GM12878 (cell line): ENCODE measurements at regions not wholly inside any gene's neighbourhood (a gene's known extent, or its start where the extent isn't known, plus 50 kb on each side); places are given as distances from the start of the nearest gene placed in this dataset.

ENCODE experiments used
- ATAC-seq: fragments of 200-7000 bp; cut with Tn5 transposase; 3 replicates; pipeline ENCODE4 v1.9.1; 2020; ENCODE audit warnings: mild to moderate bottlenecking, moderate library complexity
- BruUV-seq: library from RNA; stranded (reverse); fragments of 400-500 nt; replicated peaks from 2 replicates; lab custom pipeline; 2021; lab: Mats Ljungman, UMichigan
- CTCF ChIA-PET: fragments of 300-600 bp; sonication (Branson Sonifier 250); formaldehyde crosslinking; extraction: SDS; loops from one replicate; lab custom pipeline; 2021; ENCODE audit warnings: inconsistent platforms; lab: Yijun Ruan, JAX
- POLR2A ChIA-PET: fragments of 350-600 bp; formaldehyde crosslinking; extraction: SDS; loops from one replicate; lab custom pipeline; 2021; ENCODE audit warnings: inconsistent platforms; lab: Charles Lee
- RAD21 ChIA-PET: fragments of 300-600 bp; sonication (Branson Sonifier 250); formaldehyde crosslinking; loops from one replicate; lab custom pipeline; 2023; ENCODE audit warnings: antibody characterized with exemption; ENCODE audit not compliant: unreplicated experiment; lab: Charles Lee
- SMC1A ChIA-PET: fragments of 300-600 bp; sonication (Branson Sonifier 250); formaldehyde crosslinking; loops from one replicate; lab custom pipeline; 2023; ENCODE audit not compliant: unreplicated experiment, uncharacterized antibody; lab: Charles Lee
- DNase-seq: peaks from one replicate; pipeline ENCODE4 v3.0.0-alpha.2; 2011; ENCODE audit warnings: low read depth, low spot score
- FAIRE-seq: peaks from 3 replicates; lab custom pipeline; 2011; peaks lifted over from hg19 to GRCh38; lab: Jason Lieb, UNC
- H2AFZ ChIP-seq: 2 replicates; pipeline ENCODE4 v1.6.0; 2011; ENCODE audit warnings: low read depth, low read length, control low read depth; ENCODE audit not compliant: control insufficient read depth
- H3K27ac ChIP-seq: 2 replicates; pipeline ENCODE4 v1.5.1; 2011; ENCODE audit warnings: control low read depth; ENCODE audit not compliant: control insufficient read depth, insufficient read depth
- H3K27me3 ChIP-seq, 2 experiments: replicated peaks in 1 of 2; 2 replicates each; pipeline versions ENCODE4 v1.6.0 to v1.6.1; 2011; ENCODE audit warnings: low read length in 1 of 2; ENCODE audit not compliant: control insufficient read depth in 2 of 2, insufficient read depth in 2 of 2
- H3K36me3 ChIP-seq, 2 experiments: 2 replicates each; pipeline ENCODE4 v1.5.1; 2011; ENCODE audit warnings: low read length in 1 of 2; ENCODE audit not compliant: control insufficient read depth in 2 of 2, insufficient read depth in 2 of 2
- H3K4me1 ChIP-seq: 2 replicates; pipeline ENCODE4 v1.6.1; 2011; ENCODE audit warnings: mild to moderate bottlenecking, low read length, moderate library complexity, mixed read lengths; ENCODE audit not compliant: control insufficient read depth, insufficient read depth
- H3K4me2 ChIP-seq: 2 replicates; pipeline ENCODE4 v1.6.0; 2011; ENCODE audit warnings: control low read depth; ENCODE audit not compliant: control insufficient read depth, insufficient read depth
- H3K4me3 ChIP-seq: fragments of 200-600 bp; sonication (generic); 2 replicates; pipeline ENCODE4 v1.5.1; 2016
- H3K79me2 ChIP-seq: 2 replicates; pipeline ENCODE4 v1.6.0; 2011; ENCODE audit warnings: low read length; ENCODE audit not compliant: control insufficient read depth, insufficient read depth
- H3K9ac ChIP-seq: 2 replicates; pipeline ENCODE4 v1.8.0; 2011; ENCODE audit warnings: low read length, control low read depth, mixed read lengths; ENCODE audit not compliant: control insufficient read depth, insufficient read depth
- H3K9me3 ChIP-seq: replicated peaks from 3 replicates; pipeline ENCODE4 v1.5.1; 2011; ENCODE audit warnings: mild to moderate bottlenecking, low read length; ENCODE audit not compliant: control insufficient read depth, insufficient read depth
- H4K20me1 ChIP-seq: 2 replicates; pipeline ENCODE4 v1.6.0; 2011; ENCODE audit not compliant: control insufficient read depth, insufficient read depth
- BCL11A ChIP-seq: IDR thresholded peaks from 2 replicates; pipeline ENCODE4 v1.6.1; 2011; ENCODE audit warnings: low read depth, low read length
- DPF2 ChIP-seq: fragments of 450-650 bp; IDR thresholded peaks from 2 replicates; pipeline ENCODE4 v1.6.1; 2017; ENCODE audit warnings: mild to moderate bottlenecking
- POU2F2 ChIP-seq: IDR thresholded peaks from 3 replicates; pipeline ENCODE4 v1.6.1; 2011; ENCODE audit warnings: low read depth, mild to moderate bottlenecking, low read length, borderline replicate concordance
- RCOR1 ChIP-seq: conservative IDR thresholded peaks from 2 replicates; pipeline ENCODE4 v1.6.1; 2012; ENCODE audit warnings: low read depth, low read length, improper control_type of control experiment
- SUZ12 ChIP-seq: fragments of 200-600 bp; sonication (generic); IDR thresholded peaks from one replicate; pipeline ENCODE4 v1.6.1; 2018; ENCODE audit warnings: antibody characterized with exemption, mild to moderate bottlenecking; ENCODE audit not compliant: unreplicated experiment
- WGBS: methylation state at CpG from one replicate; pipeline ENCODE4 v1.1.6; 2016; ENCODE audit warnings: low lambda C conversion rate; ENCODE audit not compliant: insufficient replicate concordance, insufficient coverage; ENCODE audit errors: missing lambda C conversion rate; 5-methylcytosine and 5-hydroxymethylcytosine counted together
- in situ Hi-C: fragments of 300-500 bp; cut with MboI; formaldehyde crosslinking; loops from 9 replicates; pipeline ENCODE4 v1.14.3; 2018; ENCODE audit warnings: mixed read lengths
- intact Hi-C: fragments of 100-400 bp; cut with micrococcal nuclease; formaldehyde crosslinking; loops from one replicate; pipeline ENCODE4 v1.14.2; 2022; ENCODE audit not compliant: unreplicated experiment
- TF ChIP-seq, protein P1 (sequence below): fragments of 450-650 bp; IDR thresholded peaks from 2 replicates; pipeline ENCODE4 v1.6.1; 2017; ENCODE audit warnings: borderline replicate concordance
- TF ChIP-seq, protein P2 (sequence below): IDR thresholded peaks from 2 replicates; pipeline ENCODE4 v1.6.1; 2011; ENCODE audit warnings: borderline replicate concordance, low read depth, mild to moderate bottlenecking, moderate library complexity, low read length; ENCODE audit not compliant: insufficient read depth, poor library complexity, severe bottlenecking
- TF ChIP-seq, protein P3 (sequence below): fragments of 450-650 bp; formaldehyde crosslinking; IDR thresholded peaks from 2 replicates; pipeline ENCODE4 v1.5.0; 2022; ENCODE audit warnings: mild to moderate bottlenecking, missing genetic modification characterization

DNA sequence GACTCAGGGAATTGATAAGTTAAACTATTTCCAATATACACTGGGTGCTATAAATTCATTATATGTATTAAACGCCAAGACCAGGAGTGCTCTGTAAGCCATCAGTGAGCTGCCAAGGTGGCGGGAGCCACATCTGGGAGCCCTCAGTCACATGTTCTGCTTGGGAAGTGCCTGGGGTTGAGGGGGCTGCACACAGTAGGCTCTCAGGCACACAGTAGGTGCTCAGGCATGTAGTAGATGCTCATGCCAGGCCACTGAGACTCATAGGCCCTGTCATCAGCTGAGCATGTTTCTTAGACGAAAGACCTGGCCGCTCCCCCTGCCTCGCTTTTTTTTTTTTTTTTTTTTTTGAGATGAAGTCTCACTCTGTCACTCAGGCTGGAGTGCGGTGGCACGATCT lies 83.3 kb upstream of the BHLHE23 start:
- no peak overlapping the region for H3K9ac ChIP-seq
- intact Hi-C loops (no loop called here), in situ Hi-C loops (no loop called here)
- RAD21 ChIA-PET, result interaction anchor here (0.7 kb wide), 1 partner anchor 769 kb away, joined by 4 read pairs; no protein-coding TSS in a partner anchor
- H3K79me2 ChIP-seq, result no peaks in the 10 kb centered on the region
- no peak overlapping the region for H3K4me3 ChIP-seq
- ATAC-seq (no peak), FAIRE-seq (no peak), DNase-seq (no peak)
- H3K4me1 ChIP-seq, result no peaks in the 10 kb centered on the region
- no peaks in the 10 kb centered on the region for H3K9me3 ChIP-seq
- POLR2A ChIA-PET, result no interaction called here
- CTCF ChIA-PET, result no interaction called here
- TF ChIP-seq RCOR1 (no peak), POU2F2 (no peak), DPF2 (no peak), SUZ12 (no peak), BCL11A (no peak)
- TF ChIP-seq, protein P1, sequence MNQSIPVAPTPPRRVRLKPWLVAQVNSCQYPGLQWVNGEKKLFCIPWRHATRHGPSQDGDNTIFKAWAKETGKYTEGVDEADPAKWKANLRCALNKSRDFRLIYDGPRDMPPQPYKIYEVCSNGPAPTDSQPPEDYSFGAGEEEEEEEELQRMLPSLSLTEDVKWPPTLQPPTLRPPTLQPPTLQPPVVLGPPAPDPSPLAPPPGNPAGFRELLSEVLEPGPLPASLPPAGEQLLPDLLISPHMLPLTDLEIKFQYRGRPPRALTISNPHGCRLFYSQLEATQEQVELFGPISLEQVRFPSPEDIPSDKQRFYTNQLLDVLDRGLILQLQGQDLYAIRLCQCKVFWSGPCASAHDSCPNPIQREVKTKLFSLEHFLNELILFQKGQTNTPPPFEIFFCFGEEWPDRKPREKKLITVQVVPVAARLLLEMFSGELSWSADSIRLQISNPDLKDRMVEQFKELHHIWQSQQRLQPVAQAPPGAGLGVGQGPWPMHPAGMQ, result no peak
- TF ChIP-seq, protein P2, sequence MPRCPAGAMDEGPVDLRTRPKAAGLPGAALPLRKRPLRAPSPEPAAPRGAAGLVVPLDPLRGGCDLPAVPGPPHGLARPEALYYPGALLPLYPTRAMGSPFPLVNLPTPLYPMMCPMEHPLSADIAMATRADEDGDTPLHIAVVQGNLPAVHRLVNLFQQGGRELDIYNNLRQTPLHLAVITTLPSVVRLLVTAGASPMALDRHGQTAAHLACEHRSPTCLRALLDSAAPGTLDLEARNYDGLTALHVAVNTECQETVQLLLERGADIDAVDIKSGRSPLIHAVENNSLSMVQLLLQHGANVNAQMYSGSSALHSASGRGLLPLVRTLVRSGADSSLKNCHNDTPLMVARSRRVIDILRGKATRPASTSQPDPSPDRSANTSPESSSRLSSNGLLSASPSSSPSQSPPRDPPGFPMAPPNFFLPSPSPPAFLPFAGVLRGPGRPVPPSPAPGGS, result no peak
- TF ChIP-seq, protein P3, sequence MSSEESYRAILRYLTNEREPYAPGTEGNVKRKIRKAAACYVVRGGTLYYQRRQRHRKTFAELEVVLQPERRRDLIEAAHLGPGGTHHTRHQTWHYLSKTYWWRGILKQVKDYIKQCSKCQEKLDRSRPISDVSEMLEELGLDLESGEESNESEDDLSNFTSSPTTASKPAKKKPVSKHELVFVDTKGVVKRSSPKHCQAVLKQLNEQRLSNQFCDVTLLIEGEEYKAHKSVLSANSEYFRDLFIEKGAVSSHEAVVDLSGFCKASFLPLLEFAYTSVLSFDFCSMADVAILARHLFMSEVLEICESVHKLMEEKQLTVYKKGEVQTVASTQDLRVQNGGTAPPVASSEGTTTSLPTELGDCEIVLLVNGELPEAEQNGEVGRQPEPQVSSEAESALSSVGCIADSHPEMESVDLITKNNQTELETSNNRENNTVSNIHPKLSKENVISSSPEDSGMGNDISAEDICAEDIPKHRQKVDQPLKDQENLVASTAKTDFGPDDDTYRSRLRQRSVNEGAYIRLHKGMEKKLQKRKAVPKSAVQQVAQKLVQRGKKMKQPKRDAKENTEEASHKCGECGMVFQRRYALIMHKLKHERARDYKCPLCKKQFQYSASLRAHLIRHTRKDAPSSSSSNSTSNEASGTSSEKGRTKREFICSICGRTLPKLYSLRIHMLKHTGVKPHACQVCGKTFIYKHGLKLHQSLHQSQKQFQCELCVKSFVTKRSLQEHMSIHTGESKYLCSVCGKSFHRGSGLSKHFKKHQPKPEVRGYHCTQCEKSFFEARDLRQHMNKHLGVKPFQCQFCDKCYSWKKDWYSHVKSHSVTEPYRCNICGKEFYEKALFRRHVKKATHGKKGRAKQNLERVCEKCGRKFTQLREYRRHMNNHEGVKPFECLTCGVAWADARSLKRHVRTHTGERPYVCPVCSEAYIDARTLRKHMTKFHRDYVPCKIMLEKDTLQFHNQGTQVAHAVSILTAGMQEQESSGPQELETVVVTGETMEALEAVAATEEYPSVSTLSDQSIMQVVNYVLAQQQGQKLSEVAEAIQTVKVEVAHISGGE, result no peak
- no peaks in the 10 kb centered on the region for H4K20me1 ChIP-seq
- BruUV-seq, result no TSS peak
- no peak overlapping the region for H3K4me2 ChIP-seq
- no peaks in the 10 kb centered on the region for H3K36me3 ChIP-seq
- H3K27ac ChIP-seq, result no peak overlapping the region
- no peaks in the 10 kb centered on the region; a peak in 2 of 4 replicates for H3K27me3 ChIP-seq
- 30% methylated on average over 3 of the region's 7 CpGs for WGBS
- no peak overlapping the region for H2AFZ ChIP-seq
- SMC1A ChIA-PET, result no interaction called here
